IgD-negative memory B cell (primary cell): ENCODE measurements at regions not wholly inside any gene's neighbourhood (a gene's known extent, or its start where the extent isn't known, plus 50 kb on each side); places are given as distances from the start of the nearest gene placed in this dataset.
"Not testable (repeated sequence)": the region's sequence is repeated elsewhere in the genome, so short reads cannot be mapped to it uniquely, and the experiment has no call there.

Experiments
- H3K27ac Mint-ChIP-seq, 3 donors: one replicate each; pipeline ENCODE4 v1.8.0; 2020 to 2022; ENCODE audit warnings: mild to moderate bottlenecking in 3 of 3, mixed read lengths in 3 of 3, moderate library complexity in 1 of 3
- H3K27me3 Mint-ChIP-seq: one replicate; pipeline ENCODE4 v1.8.0; 2021; ENCODE audit warnings: mixed read lengths
- H3K36me3 Mint-ChIP-seq: one replicate; pipeline ENCODE4 v1.8.0; 2020; ENCODE audit warnings: mild to moderate bottlenecking, mixed read lengths
- H3K4me1 Mint-ChIP-seq, 3 donors: one replicate each; pipeline ENCODE4 v1.8.0; 2020 to 2022; ENCODE audit warnings: mixed read lengths in 3 of 3, mild to moderate bottlenecking in 1 of 3
- H3K4me3 Mint-ChIP-seq, 4 donors: one replicate each; pipeline ENCODE4 v1.8.0; 2020 to 2022; ENCODE audit warnings: mild to moderate bottlenecking in 4 of 4, mixed read lengths in 4 of 4, moderate library complexity in 3 of 4
- H3K9me3 Mint-ChIP-seq, 3 donors: one replicate each; pipeline ENCODE4 v1.8.0; 2020 to 2021; ENCODE audit warnings: mixed read lengths in 3 of 3, mild to moderate bottlenecking in 1 of 3

DNA sequence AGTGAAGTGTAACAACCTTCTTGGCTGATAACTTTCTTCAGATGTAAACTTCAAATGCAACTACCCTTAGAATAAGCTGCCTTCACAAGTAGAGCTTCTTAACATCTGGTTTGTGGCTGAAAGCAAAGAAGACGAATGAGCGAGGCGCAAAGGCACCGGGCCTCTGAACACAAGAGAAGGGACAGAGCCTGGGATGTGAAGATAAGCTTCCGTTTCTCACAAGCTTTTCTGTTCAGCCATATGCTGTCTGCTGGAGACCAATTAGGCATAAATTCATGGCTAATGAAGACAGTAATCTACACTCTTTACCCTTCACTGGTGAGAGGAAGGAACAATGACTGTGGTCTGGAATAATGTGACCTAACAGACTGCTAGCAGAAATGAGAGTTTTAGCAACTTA, 195.2 kb downstream of the ATXN7L3B start:
- Mint-ChIP-seq H3K36me3 (no peaks in the 10 kb centered on the region), H3K27ac (no peak overlapping the region), H3K4me3 (no peak overlapping the region), H3K27me3 (no peaks in the 10 kb centered on the region), H3K9me3 (peaks cover 0 to 4% (median 1%) of the 10 kb centered on the region in 3 donors), H3K4me1 (no peaks in the 10 kb centered on the region)

DNA sequence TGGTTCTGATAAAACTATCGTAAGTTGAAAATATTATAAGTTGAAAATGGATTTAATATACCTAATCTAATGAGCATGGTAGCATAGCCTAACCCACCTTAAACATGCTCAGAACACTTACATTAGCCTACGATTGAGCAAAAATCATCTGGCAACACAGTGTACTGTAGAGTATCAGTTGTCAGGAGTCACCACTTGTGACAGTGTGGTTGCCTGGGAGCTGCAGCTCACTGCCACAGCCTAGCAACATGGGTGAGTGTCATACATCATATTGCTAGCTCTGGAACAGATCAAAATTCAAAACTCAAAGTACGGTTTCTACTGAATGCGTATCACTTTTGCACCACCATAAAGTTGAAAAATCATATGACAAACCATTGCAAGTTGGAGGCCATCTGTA, 203.5 kb downstream of the ATXN7L3B start:
- no peaks in the 10 kb centered on the region for H3K9me3 Mint-ChIP-seq
- H3K36me3 Mint-ChIP-seq = no peaks in the 10 kb centered on the region
- no peaks in the 10 kb centered on the region for H3K27me3 Mint-ChIP-seq
- no peak overlapping the region for H3K27ac Mint-ChIP-seq
- H3K4me1 Mint-ChIP-seq = no peaks in the 10 kb centered on the region
- no peak overlapping the region for H3K4me3 Mint-ChIP-seq

DNA sequence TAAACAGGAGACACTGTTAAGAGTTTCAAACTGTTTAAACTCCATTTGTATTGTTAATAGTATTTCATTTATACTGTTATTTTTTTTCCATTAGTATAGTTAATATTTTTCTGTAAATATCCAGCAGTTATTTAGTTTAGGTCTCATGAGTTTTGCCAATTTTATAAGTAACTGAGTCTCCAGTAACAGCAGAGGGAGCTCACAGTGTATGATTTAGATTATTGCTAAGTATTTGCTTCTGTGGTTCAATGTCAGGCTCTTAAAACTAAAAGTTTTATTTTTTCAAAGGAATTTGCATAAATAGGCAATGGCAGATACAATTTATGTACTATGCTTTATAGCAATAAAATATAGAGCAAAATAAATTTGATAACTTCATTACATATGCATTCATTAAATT, 209.7 kb downstream of the ATXN7L3B start:
- H3K9me3 Mint-ChIP-seq = peaks cover 0 to under 1% (median 0%) of the 10 kb centered on the region in 3 donors
- H3K27ac Mint-ChIP-seq = no peak overlapping the region
- H3K4me3 Mint-ChIP-seq = no peak overlapping the region
- H3K27me3 Mint-ChIP-seq = no peaks in the 10 kb centered on the region
- H3K36me3 Mint-ChIP-seq = no peaks in the 10 kb centered on the region
- H3K4me1 Mint-ChIP-seq = no peaks in the 10 kb centered on the region

DNA sequence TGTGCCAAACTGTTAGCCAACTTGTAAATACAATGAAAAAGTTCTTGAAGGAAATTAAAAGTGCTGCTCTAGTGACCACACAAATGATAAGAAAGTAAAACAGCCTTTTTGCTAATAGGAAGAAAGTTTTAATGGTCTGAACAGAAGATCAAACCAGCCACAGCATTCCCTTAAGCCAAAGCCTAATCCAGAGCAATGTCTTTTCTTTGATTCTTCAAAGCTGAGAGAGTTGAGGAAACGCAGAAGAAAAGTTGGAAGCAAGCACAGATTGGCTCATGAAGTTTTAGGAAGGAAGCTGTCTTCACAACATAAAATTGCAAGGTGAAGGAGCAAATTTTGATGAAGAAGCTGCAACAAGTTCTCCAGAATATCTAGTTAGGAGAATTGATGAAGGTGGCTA, 213.8 kb downstream of the ATXN7L3B start:
- no peaks in the 10 kb centered on the region for H3K4me1 Mint-ChIP-seq
- H3K27me3 Mint-ChIP-seq = no peaks in the 10 kb centered on the region
- no peak overlapping the region for H3K27ac Mint-ChIP-seq
- H3K4me3 Mint-ChIP-seq = no peak overlapping the region
- no peaks in the 10 kb centered on the region for H3K36me3 Mint-ChIP-seq
- H3K9me3 Mint-ChIP-seq = peaks cover 0 to 2% (median 0%) of the 10 kb centered on the region in 3 donors

DNA sequence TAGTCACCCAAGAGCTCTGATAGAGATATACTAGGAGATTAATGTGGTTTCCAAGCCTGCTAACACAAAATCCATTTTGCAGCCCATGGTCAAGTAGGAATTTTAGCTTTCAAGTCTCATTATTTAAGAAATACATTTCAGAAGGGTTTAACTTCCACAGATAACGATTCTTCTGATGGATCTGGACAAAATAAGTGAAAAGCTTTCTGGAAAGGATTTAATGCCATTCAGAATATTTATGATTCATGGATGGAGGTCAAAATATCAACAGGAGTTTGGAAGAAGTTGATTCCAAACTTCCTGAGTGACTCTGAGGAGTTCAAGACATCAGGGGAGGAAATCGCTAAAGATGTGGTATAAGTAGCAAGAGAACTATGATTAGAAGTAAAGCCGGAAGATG, 214.6 kb downstream of the ATXN7L3B start:
- no peaks in the 10 kb centered on the region for H3K4me1 Mint-ChIP-seq
- H3K27ac Mint-ChIP-seq = no peak overlapping the region
- H3K36me3 Mint-ChIP-seq = no peaks in the 10 kb centered on the region
- peaks cover 0 to 4% (median 2%) of the 10 kb centered on the region in 3 donors for H3K9me3 Mint-ChIP-seq
- no peaks in the 10 kb centered on the region for H3K27me3 Mint-ChIP-seq
- H3K4me3 Mint-ChIP-seq = no peak overlapping the region

DNA sequence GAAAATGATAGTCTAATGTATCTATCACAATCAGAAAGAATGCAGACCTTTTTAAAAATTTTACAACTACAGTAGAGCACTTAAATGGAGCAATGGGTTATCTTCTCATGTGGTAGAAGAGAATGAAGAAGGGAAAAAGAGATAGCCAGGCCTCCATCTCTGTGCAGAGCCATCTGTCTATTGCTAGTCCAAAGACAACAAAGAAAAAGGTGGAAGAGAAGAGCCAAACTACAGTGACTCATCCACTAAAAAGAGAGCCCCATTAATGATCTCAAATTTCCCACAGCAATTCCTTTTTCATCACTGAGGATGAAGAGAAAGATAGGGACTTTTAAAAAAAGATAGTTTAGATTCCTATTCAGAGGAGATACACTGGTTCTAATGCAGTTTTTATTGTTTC, 232.9 kb downstream of the ATXN7L3B start:
- Mint-ChIP-seq H3K36me3 (no peaks in the 10 kb centered on the region), H3K27me3 (no peaks in the 10 kb centered on the region), H3K4me3 (no peak overlapping the region), H3K27ac (no peak overlapping the region), H3K4me1 (no peaks in the 10 kb centered on the region), H3K9me3 (no peaks in the 10 kb centered on the region)

DNA sequence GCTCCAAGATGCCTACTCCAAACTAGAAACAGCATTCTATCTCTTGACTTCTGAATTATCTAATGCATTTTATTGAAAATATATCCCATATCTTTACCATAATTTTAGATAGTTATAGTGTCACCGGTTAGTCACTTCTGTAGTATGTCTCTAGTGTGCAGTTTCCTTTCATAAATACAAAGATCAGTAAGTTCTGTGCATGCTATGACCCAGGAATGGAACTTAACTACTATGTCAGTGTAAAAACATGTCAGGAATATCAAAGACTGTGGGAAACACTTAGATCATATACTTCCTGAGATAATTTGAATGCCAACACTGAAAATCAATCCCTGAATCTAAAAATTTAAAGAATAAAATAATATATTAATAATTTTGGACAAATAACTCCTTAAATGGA, 237.6 kb downstream of the ATXN7L3B start:
- Mint-ChIP-seq H3K9me3 (no peaks in the 10 kb centered on the region), H3K4me3 (no peak overlapping the region), H3K27me3 (no peaks in the 10 kb centered on the region), H3K36me3 (no peaks in the 10 kb centered on the region), H3K27ac (no peak overlapping the region), H3K4me1 (no peaks in the 10 kb centered on the region)

DNA sequence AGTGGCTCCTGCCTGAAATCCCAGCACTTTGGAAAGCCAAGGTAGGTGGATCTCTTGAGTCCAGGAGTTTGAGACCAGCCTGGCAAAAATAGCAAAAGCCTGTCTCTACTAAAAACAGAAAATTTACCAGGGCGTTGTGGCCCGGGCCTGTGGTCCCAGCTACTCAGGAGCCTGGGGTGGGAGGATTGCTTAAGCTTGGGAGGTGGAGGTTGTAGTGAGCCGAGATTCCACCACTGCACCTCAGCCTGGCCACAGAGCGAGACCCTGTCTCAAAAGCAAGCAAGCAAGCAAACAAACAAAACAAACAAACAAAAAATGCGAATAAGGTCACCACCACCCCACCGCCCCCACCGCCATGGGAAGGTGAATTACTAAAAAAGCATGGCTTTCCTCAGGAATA, 238.7 kb downstream of the ATXN7L3B start:
- Mint-ChIP-seq H3K9me3 (no peaks in the 10 kb centered on the region), H3K27ac (no peak overlapping the region), H3K4me3 (no peak overlapping the region), H3K27me3 (no peaks in the 10 kb centered on the region), H3K4me1 (no peaks in the 10 kb centered on the region), H3K36me3 (no peaks in the 10 kb centered on the region)

DNA sequence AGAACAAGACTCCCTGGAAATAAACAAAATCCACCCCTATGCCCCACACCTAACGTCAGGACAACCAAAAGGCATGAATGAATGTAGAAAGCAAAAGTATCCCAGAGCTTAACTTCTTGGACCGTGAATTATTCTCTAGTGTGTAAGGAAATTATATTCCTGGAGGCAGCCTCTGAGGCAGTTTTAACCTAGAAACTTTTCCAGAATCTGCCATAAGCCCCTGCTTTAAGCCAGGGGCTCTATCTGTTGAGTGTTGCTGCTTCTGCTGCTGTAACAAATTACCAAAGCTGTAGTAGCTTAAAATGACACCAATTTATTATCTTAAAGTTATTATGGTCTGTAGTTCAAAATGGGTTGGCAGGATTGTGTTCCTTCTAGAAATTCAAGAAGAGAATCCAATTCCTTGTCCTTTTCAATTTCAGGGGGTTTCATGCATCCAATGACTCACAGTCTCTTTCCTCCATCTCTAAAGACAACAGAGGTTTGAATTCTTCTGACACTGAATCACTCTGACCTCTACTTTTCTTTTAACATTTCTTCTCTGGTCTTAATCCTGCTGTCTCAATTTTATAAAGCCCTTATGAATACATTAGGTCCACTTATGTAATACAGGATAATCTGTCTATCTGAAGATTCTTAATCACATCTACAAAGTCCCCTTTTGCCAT, 242.7 kb downstream of the ATXN7L3B start:
- H3K9me3 Mint-ChIP-seq = peaks cover 0 to 2% (median 0%) of the 10 kb centered on the region in 3 donors
- no peaks in the 10 kb centered on the region for H3K27me3 Mint-ChIP-seq
- no peak overlapping the region for H3K27ac Mint-ChIP-seq
- H3K36me3 Mint-ChIP-seq = no peaks in the 10 kb centered on the region
- no peak overlapping the region for H3K4me3 Mint-ChIP-seq
- no peaks in the 10 kb centered on the region for H3K4me1 Mint-ChIP-seq

DNA sequence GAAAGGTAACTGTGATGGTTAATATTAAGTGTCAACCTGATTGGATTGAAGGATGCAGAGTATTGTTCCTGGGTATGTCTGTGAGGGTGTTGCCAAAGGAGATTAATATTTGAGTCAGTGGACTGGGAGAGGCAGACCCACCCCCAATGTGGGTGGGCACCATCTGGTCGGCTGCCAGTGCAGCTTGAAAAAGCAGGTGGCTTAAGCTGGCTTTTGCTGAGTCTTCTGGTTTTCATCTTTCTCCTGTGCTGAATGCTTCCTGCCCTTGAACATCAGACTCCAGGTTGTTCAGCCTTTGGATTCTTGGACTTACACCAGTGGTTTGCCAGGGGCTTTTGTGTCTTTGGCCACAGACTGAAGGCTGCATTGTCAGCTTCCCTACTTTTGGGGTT, 243.2 kb downstream of the ATXN7L3B start:
- not testable (repeated sequence) for H3K27me3 Mint-ChIP-seq, H3K4me1 Mint-ChIP-seq, H3K36me3 Mint-ChIP-seq, H3K9me3 Mint-ChIP-seq, H3K27ac Mint-ChIP-seq
- H3K4me3 Mint-ChIP-seq = peak overlapping the region in 1 of 4 donors; percentile 35

DNA sequence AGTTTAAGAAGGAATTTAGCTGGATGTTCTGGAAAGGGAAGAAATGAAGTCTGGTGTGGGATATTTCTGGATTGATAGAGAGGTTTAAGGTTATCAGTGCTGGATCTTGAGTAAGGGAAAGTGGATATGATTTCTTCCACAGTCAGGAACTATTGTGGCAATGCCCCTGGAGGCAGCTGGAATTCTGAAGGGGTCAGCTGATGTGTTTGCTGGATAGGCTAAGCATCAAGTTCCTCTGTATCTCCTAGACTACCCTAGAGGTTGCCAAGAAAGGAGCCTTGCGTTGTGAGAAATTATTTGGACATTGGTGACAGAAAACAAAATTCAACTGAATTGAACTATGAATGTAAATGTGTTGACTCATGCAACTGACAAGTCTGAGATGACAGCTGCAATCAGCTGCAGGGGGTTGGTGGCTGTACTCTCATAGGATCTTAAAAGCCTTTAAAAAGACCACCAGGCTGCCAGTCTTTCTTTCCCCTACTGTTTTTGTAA, 244.4 kb downstream of the ATXN7L3B start:
- no peaks in the 10 kb centered on the region for H3K27me3 Mint-ChIP-seq
- no peak overlapping the region for H3K27ac Mint-ChIP-seq
- H3K4me3 Mint-ChIP-seq = no peak overlapping the region
- H3K4me1 Mint-ChIP-seq = no peaks in the 10 kb centered on the region
- peaks cover 0 to 2% (median 0%) of the 10 kb centered on the region in 3 donors for H3K9me3 Mint-ChIP-seq
- H3K36me3 Mint-ChIP-seq = no peaks in the 10 kb centered on the region

DNA sequence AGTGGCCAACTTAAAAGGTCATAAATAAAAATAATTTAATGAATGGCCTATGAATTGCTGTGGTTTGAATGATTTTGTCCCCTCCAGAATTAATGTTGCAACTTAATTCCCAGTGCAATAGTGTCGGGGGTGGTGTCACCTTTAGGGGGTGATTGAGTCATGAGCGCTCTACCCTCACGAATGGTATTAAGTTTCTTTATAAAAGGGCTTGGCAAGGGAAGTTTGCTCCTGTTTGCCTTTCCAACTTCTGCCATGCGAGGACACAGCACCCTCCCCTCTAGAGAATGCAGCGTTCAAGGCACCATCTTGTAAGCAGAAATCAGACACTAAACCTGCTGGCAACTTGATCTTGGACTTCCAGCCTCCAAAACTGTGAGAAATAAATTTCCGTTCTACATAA, 253.3 kb downstream of the ATXN7L3B start:
- no peaks in the 10 kb centered on the region for H3K4me1 Mint-ChIP-seq

DNA sequence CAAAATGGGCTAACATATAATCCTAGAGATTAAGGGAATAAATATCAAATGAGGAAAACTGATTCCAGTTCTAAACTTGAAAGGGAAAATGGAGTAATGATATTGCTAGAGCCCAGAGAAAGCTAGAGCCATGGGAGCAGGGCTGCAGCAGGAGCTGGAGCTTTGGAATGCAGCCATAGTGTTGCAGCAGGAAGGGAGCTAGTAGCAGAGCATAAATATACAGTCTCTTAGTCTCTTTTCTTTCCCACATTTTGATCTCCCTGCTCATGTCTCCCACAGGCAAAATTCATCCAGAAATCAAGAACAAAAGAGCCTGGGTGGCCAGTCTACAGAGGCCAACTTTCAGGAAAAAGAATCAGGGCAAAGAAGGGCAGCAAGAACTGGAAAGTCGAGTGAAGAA, 253.7 kb downstream of the ATXN7L3B start:
- Mint-ChIP-seq H3K9me3 (peaks cover 0 to 4% (median 0%) of the 10 kb centered on the region in 3 donors), H3K4me1 (no peaks in the 10 kb centered on the region), H3K27me3 (no peaks in the 10 kb centered on the region), H3K4me3 (no peak overlapping the region), H3K36me3 (no peaks in the 10 kb centered on the region), H3K27ac (no peak overlapping the region)

More for the DNA sequence above, 253.3 kb downstream of the ATXN7L3B start:
- Mint-ChIP-seq H3K9me3 (peaks cover 0 to 3% (median 0%) of the 10 kb centered on the region in 3 donors), H3K4me3 (no peak overlapping the region), H3K36me3 (no peaks in the 10 kb centered on the region), H3K27me3 (no peaks in the 10 kb centered on the region), H3K27ac (no peak overlapping the region)

DNA sequence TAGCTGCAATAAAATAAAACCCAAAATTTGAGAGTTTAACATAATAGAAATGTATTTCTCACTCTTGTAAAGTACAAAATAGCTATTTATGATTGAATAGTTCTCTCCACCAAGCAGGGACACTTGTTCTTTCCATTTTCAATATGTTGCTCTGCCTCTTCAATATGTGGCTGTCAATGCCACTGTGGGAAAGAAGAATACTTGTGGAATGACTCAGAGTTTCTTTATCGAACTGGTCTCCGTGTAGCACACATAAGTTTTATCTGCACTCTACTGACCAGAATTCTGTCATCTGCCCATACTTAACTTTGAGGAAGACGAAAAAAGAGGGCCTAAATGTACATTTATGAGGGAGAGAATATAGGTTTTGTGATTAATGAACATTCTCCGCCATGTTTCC, 256.9 kb downstream of the ATXN7L3B start:
- Mint-ChIP-seq H3K4me1 (no peaks in the 10 kb centered on the region), H3K4me3 (no peak overlapping the region), H3K27ac (no peak overlapping the region), H3K27me3 (no peaks in the 10 kb centered on the region), H3K9me3 (peaks cover 0 to 2% (median 0%) of the 10 kb centered on the region in 3 donors), H3K36me3 (no peaks in the 10 kb centered on the region)

DNA sequence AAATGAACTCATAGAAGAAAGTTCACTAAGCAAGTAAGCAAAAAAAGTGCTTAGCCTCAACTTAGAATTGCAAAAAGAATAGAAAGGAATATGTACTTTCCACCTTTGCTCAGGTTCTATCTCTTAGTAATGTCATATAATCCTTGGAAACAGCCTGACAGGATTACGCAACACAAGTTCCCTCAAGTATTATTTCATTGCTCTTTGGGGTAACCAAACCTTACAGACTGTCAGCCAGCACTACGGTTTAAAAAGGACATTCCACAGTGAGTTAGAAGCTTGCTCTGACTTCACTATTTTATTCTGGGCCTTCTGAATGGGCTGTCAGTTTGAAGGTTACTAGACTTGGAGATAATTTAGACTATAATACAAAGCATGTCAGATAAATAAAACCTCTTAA, 264.0 kb downstream of the ATXN7L3B start:
- peaks cover 0 to 3% (median 0%) of the 10 kb centered on the region in 3 donors for H3K9me3 Mint-ChIP-seq
- H3K4me1 Mint-ChIP-seq = no peaks in the 10 kb centered on the region
- H3K4me3 Mint-ChIP-seq = no peak overlapping the region
- H3K27ac Mint-ChIP-seq = no peak overlapping the region
- H3K27me3 Mint-ChIP-seq = peaks cover 2% of the 10 kb centered on the region
- no peaks in the 10 kb centered on the region for H3K36me3 Mint-ChIP-seq

DNA sequence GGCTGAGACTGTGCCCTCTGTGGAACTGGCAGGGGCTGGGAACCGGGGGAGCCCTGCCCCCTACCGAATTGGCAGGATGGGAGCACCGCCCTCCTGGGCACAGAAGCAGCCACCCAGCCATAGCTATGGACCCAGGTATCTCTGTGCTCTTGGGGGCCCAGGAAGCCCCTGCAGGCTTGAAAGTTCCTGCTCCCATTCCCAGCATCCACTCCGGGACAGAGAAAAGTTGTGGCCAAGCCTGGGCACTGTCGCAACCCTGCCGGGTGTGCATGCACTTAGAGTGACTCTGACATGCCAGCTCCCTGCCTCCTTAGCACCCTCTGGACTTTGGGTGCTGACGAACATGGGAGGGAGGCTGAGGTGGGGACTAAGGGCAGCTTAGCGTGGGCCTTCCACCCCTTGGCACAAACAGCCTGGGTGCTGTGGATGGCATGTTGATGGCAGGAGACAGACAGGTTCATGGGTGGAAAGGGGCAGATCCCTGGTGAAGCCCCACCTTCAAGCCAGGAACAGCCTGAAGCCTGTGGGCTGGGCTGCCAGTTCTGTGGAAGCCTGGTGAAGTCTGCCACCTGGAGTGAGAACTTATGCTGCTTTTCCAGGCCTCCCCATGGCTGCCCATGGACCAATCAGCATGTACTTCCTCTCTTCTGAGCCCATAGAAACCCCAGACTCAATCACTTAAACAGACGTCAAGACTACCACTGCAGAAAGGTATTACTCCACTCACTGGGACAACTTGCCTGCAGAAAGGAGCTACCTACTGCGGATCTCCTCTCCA, 279.0 kb downstream of the ATXN7L3B start:
- Mint-ChIP-seq H3K4me1 (no peaks in the 10 kb centered on the region), H3K4me3 (no peak overlapping the region), H3K27ac (no peak overlapping the region), H3K36me3 (no peaks in the 10 kb centered on the region), H3K9me3 (peaks cover 0 to 3% (median 0%) of the 10 kb centered on the region in 3 donors), H3K27me3 (no peaks in the 10 kb centered on the region)
